OCI-LY7 (cell line): ENCODE measurements at regions not wholly inside any gene's neighbourhood (a gene's known extent, or its start where the extent isn't known, plus 50 kb on each side); places are given as distances from the start of the nearest gene placed in this dataset.

Experiments
- BruUV-seq: library from RNA; stranded (reverse); fragments of 400-500 nt; replicated peaks from 2 replicates; lab custom pipeline; 2021; lab: Mats Ljungman, UMichigan
- CTCF ChIA-PET: fragments of 300-600 bp; sonication (Branson Sonifier 250); formaldehyde crosslinking; loops from one replicate; lab custom pipeline; 2022; ENCODE audit warnings: antibody characterized with exemption; ENCODE audit not compliant: unreplicated experiment; lab: Charles Lee
- POLR2A ChIA-PET: fragments of 300-600 bp; sonication (Branson Sonifier 250); formaldehyde crosslinking; loops from one replicate; lab custom pipeline; 2022; ENCODE audit warnings: antibody characterized with exemption; lab: Charles Lee
- DNase-seq: peaks from one replicate; pipeline ENCODE4 v3.0.0-alpha.2; 2015; ENCODE audit warnings: low spot score
- H2AFZ ChIP-seq: fragments of 200-600 bp; sonication (generic), shearing (Covaris generic); 2 replicates; pipeline ENCODE4 v1.6.1; 2014; ENCODE audit warnings: mild to moderate bottlenecking, antibody characterized with exemption, low read length, moderate library complexity
- H3K27ac ChIP-seq: fragments of 200-600 bp; sonication (generic); 2 replicates; pipeline ENCODE4 v1.5.1; 2014; ENCODE audit warnings: mixed run types, low read depth, mild to moderate bottlenecking, moderate library complexity, low read length, inconsistent platforms; ENCODE audit not compliant: poor library complexity, severe bottlenecking
- H3K36me3 ChIP-seq: fragments of 200-600 bp; sonication (generic); 2 replicates; pipeline ENCODE4 v1.6.1; 2014; ENCODE audit warnings: mild to moderate bottlenecking, antibody characterized with exemption, low read length, moderate library complexity, mixed read lengths; ENCODE audit not compliant: insufficient read depth
- H3K4me1 ChIP-seq: fragments of 200-600 bp; sonication (generic); 2 replicates; pipeline ENCODE4 v1.5.1; 2014; ENCODE audit warnings: mild to moderate bottlenecking, low read length; ENCODE audit not compliant: insufficient read depth, poor library complexity, severe bottlenecking
- H3K4me2 ChIP-seq: fragments of 200-600 bp; sonication (generic); 2 replicates; pipeline ENCODE4 v1.6.1; 2014; ENCODE audit warnings: mild to moderate bottlenecking, low read length
- H3K4me3 ChIP-seq: fragments of 200-600 bp; sonication (generic); 2 replicates; pipeline ENCODE4 v1.5.1; 2014; ENCODE audit warnings: mild to moderate bottlenecking, low read depth, low read length; ENCODE audit not compliant: poor library complexity, severe bottlenecking
- H3K79me2 ChIP-seq: fragments of 200-600 bp; sonication (generic); 2 replicates; pipeline ENCODE4 v1.6.1; 2016; ENCODE audit warnings: low read depth, mild to moderate bottlenecking, low read length, moderate library complexity, mixed read lengths; ENCODE audit not compliant: insufficient read depth
- H3K9me2 ChIP-seq: fragments of 200-600 bp; sonication (generic); 2 replicates; pipeline ENCODE4 v1.6.1; 2016; ENCODE audit warnings: mild to moderate bottlenecking, low read length, mixed read lengths; ENCODE audit not compliant: insufficient read depth
- H3K9me3 ChIP-seq: fragments of 200-600 bp; sonication (generic); 2 replicates; pipeline ENCODE4 v1.6.1; 2014; ENCODE audit warnings: mild to moderate bottlenecking, mixed run types, low read length, mixed read lengths
- H4K20me1 ChIP-seq: fragments of 200-600 bp; sonication (generic); 2 replicates; pipeline ENCODE4 v1.6.1; 2014; ENCODE audit warnings: mild to moderate bottlenecking, antibody characterized with exemption, low read length, moderate library complexity, mixed read lengths; ENCODE audit not compliant: insufficient read depth
- EZH2phosphoT487 ChIP-seq: fragments of 200-600 bp; sonication (generic); IDR thresholded peaks from 2 replicates; pipeline ENCODE4 v1.6.1; 2018; ENCODE audit warnings: low read depth, borderline replicate concordance, mild to moderate bottlenecking, mixed run types, antibody characterized with exemption, low read length, moderate library complexity, mixed read lengths
- intact Hi-C: fragments of 100-400 bp; cut with micrococcal nuclease; formaldehyde crosslinking; loops from one replicate; pipeline ENCODE4 v1.10.0; 2022; ENCODE audit not compliant: unreplicated experiment
- TF ChIP-seq, protein P1 (sequence below): fragments of 200-600 bp; sonication (generic); conservative IDR thresholded peaks from 2 replicates; pipeline ENCODE4 v1.5.1; 2014; ENCODE audit warnings: mild to moderate bottlenecking, antibody characterized with exemption, low read length, moderate library complexity, mixed read lengths

DNA sequence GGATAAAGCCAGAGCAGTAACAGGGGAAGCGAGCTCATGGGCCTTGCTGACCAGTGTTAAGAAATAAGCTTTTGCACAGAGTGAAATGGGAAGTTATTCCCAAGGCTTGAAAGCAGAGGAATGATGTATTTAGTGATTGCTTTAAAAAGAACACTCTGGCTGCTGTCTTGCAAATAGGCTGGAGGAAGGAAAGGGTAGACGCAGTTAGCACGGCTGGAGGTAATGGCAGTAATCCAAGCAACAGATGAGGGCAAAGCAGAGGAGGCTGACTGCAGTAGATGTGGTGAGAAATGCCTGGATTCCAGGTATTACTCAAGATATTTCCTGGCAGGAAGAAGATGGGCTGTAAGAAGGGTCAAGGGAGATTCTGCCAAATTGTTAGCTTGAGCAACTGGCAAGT, 1342.3 kb upstream of the AGA start:
- CTCF ChIA-PET: no interaction called here
- Histone ChIP-seq H4K20me1 (no peaks in the 10 kb centered on the region), H3K36me3 (no peaks in the 10 kb centered on the region), H2AFZ (no peak overlapping the region), H3K27ac (no peak overlapping the region), H3K9me2 (no peaks in the 10 kb centered on the region), H3K4me1 (no peaks in the 10 kb centered on the region), H3K79me2 (no peaks in the 10 kb centered on the region), H3K4me3 (no peak overlapping the region), H3K4me2 (no peak overlapping the region), H3K9me3 (no peaks in the 10 kb centered on the region)
- TF ChIP-seq, protein P1, sequence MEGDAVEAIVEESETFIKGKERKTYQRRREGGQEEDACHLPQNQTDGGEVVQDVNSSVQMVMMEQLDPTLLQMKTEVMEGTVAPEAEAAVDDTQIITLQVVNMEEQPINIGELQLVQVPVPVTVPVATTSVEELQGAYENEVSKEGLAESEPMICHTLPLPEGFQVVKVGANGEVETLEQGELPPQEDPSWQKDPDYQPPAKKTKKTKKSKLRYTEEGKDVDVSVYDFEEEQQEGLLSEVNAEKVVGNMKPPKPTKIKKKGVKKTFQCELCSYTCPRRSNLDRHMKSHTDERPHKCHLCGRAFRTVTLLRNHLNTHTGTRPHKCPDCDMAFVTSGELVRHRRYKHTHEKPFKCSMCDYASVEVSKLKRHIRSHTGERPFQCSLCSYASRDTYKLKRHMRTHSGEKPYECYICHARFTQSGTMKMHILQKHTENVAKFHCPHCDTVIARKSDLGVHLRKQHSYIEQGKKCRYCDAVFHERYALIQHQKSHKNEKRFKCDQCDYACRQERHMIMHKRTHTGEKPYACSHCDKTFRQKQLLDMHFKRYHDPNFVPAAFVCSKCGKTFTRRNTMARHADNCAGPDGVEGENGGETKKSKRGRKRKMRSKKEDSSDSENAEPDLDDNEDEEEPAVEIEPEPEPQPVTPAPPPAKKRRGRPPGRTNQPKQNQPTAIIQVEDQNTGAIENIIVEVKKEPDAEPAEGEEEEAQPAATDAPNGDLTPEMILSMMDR: no peak
- no peak for TF ChIP-seq EZH2phosphoT487
- intact Hi-C loops: no loop called here
- BruUV-seq: no TSS peak
- POLR2A ChIA-PET: no interaction called here
- no peak for DNase-seq

DNA sequence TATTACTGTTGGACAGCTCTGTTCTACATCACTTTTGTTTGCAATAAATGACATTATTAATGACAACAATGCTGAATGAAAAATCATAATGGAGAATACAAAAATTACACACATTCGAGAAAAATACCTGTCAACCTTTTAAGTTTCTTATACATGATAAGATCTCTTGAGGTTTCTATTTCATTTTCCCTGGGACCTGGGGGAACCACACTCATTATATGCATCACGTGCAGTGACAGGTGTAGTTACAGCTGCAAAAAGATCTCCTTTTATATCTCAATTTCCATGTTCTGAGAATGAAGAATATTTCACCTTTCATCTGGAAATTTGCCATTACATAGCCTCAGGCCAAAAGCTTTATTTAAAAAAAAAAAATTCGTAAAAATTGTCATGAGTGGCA, 1347.0 kb upstream of the AGA start:
- H3K27ac ChIP-seq: no peak overlapping the region
- intact Hi-C loops: no loop called here
- no peak overlapping the region for H2AFZ ChIP-seq
- CTCF ChIA-PET: no interaction called here
- no peaks in the 10 kb centered on the region for H3K36me3 ChIP-seq
- POLR2A ChIA-PET: interaction anchor here (0.9 to 1.3 kb wide), 2 partner anchors 24 to 36 kb away, joined by 3 to 4 read pairs; no protein-coding TSS in a partner anchor
- no peak for TF ChIP-seq EZH2phosphoT487
- TF ChIP-seq, protein P1: no peak
- DNase-seq: no peak
- no peaks in the 10 kb centered on the region for H4K20me1 ChIP-seq
- no peaks in the 10 kb centered on the region for H3K4me1 ChIP-seq
- no peaks in the 10 kb centered on the region for H3K9me3 ChIP-seq
- H3K9me2 ChIP-seq: no peaks in the 10 kb centered on the region
- BruUV-seq: no TSS peak
- H3K4me3 ChIP-seq: no peak overlapping the region
- H3K79me2 ChIP-seq: no peaks in the 10 kb centered on the region
- H3K4me2 ChIP-seq: no peak overlapping the region

DNA sequence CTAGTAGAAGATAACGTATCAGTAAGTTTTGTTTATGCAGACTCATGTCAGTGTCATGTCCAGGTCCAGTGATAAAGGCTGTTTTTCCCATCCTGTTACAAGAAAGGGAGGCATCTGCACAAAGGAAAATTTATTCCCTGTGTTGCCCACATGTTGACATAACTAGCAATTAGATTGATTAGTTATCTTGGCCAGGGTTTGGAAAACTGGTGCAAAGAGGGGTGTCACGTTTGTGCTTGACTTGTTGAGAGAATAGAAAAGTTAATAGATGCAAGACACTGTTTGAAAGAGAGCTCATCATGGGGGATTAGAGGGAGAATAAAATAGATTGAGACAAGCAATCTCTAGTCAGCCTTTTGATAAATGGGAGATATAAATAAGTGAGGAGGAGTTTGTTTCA, 1357.0 kb upstream of the AGA start:
- H3K36me3 ChIP-seq: no peaks in the 10 kb centered on the region
- no peak overlapping the region for H3K4me3 ChIP-seq
- H2AFZ ChIP-seq: no peak overlapping the region
- CTCF ChIA-PET: no interaction called here
- no peaks in the 10 kb centered on the region for H3K79me2 ChIP-seq
- POLR2A ChIA-PET: no interaction called here
- TF ChIP-seq EZH2phosphoT487: no peak
- TF ChIP-seq, protein P1: no peak
- no peaks in the 10 kb centered on the region for H4K20me1 ChIP-seq
- no peaks in the 10 kb centered on the region for H3K9me3 ChIP-seq
- H3K27ac ChIP-seq: no peak overlapping the region
- no TSS peak for BruUV-seq
- DNase-seq: no peak
- H3K9me2 ChIP-seq: no peaks in the 10 kb centered on the region
- H3K4me2 ChIP-seq: no peak overlapping the region
- no peaks in the 10 kb centered on the region for H3K4me1 ChIP-seq
- intact Hi-C loops: no loop called here
